GM23338 (cell line): ENCODE measurements at regions not wholly inside any gene's neighbourhood (a gene's known extent, or its start where the extent isn't known, plus 50 kb on each side); places are given as distances from the start of the nearest gene placed in this dataset.

ENCODE experiments used
- ATAC-seq: fragments of 200-7000 bp; cut with Tn5 transposase; 3 replicates; pipeline ENCODE4 v1.9.1; 2020
- DNase-seq: peaks from one replicate; pipeline ENCODE4 v3.0.0-alpha.2; 2015; ENCODE audit warnings: low spot score
- H2AFZ ChIP-seq: fragments of 200-600 bp; sonication (generic); 2 replicates; pipeline ENCODE4 v1.8.0; 2016; ENCODE audit warnings: antibody characterized with exemption, mild to moderate bottlenecking, moderate library complexity
- H3F3A ChIP-seq: fragments of 200-600 bp; sonication (generic); replicated peaks from 2 replicates; pipeline ENCODE4 v1.8.0; 2017; ENCODE audit warnings: antibody characterized with exemption, mixed run types, low read depth
- H3K27ac ChIP-seq: fragments of 200-600 bp; sonication (generic); 2 replicates; pipeline ENCODE4 v1.6.1; 2016; ENCODE audit warnings: low read depth
- H3K27me3 ChIP-seq: fragments of 200-600 bp; sonication (generic); 2 replicates; pipeline ENCODE4 v1.8.0; 2016; ENCODE audit warnings: mild to moderate bottlenecking, mixed run types, moderate library complexity; ENCODE audit not compliant: insufficient read depth
- H3K36me3 ChIP-seq: fragments of 200-600 bp; sonication (generic); 2 replicates; pipeline ENCODE4 v1.8.0; 2016; ENCODE audit warnings: mild to moderate bottlenecking; ENCODE audit not compliant: insufficient read depth
- H3K4me1 ChIP-seq: fragments of 200-600 bp; sonication (generic); 2 replicates; pipeline ENCODE4 v1.8.0; 2016; ENCODE audit warnings: mild to moderate bottlenecking, moderate library complexity; ENCODE audit not compliant: insufficient read depth
- H3K4me2 ChIP-seq: fragments of 200-600 bp; sonication (generic); 2 replicates; pipeline ENCODE4 v1.7.1; 2017; ENCODE audit warnings: mixed run types
- H3K4me3 ChIP-seq: fragments of 200-600 bp; sonication (generic); 2 replicates; pipeline ENCODE4 v1.6.1; 2016; ENCODE audit warnings: mixed run types
- H3K79me2 ChIP-seq: fragments of 200-600 bp; sonication (generic); replicated peaks from 2 replicates; pipeline ENCODE4 v1.8.0; 2017; ENCODE audit warnings: mild to moderate bottlenecking; ENCODE audit not compliant: insufficient read depth
- H3K9me2 ChIP-seq: fragments of 200-600 bp; sonication (generic); 2 replicates; pipeline ENCODE4 v1.8.0; 2017; ENCODE audit not compliant: insufficient read depth
- H4K20me1 ChIP-seq: fragments of 200-600 bp; sonication (generic); replicated peaks from 2 replicates; pipeline ENCODE4 v1.8.0; 2017; ENCODE audit warnings: mild to moderate bottlenecking; ENCODE audit not compliant: insufficient read depth
- H3K27ac Mint-ChIP-seq: 2 replicates; pipeline ENCODE4 v1.8.0; 2020; ENCODE audit warnings: inconsistent platforms, mild to moderate bottlenecking, moderate library complexity, mixed read lengths
- H3K27me3 Mint-ChIP-seq: 3 replicates; pipeline ENCODE4 v1.8.0; 2022; ENCODE audit warnings: low read depth, mild to moderate bottlenecking, moderate library complexity, mixed read lengths, inconsistent platforms; ENCODE audit not compliant: insufficient read depth, poor library complexity
- H3K36me3 Mint-ChIP-seq: 3 replicates; pipeline ENCODE4 v1.8.0; 2021; ENCODE audit warnings: low read depth, mild to moderate bottlenecking, inconsistent platforms, moderate library complexity, mixed read lengths
- H3K4me1 Mint-ChIP-seq: 3 replicates; pipeline ENCODE4 v1.8.0; 2020; ENCODE audit warnings: mild to moderate bottlenecking, inconsistent platforms, mixed read lengths
- H3K4me3 Mint-ChIP-seq: 3 replicates; pipeline ENCODE4 v1.8.0; 2021; ENCODE audit warnings: moderate library complexity, mild to moderate bottlenecking, inconsistent platforms, mixed read lengths
- H3K9me3 Mint-ChIP-seq: 3 replicates; pipeline ENCODE4 v1.8.0; 2020; ENCODE audit warnings: moderate library complexity, mild to moderate bottlenecking, inconsistent platforms, mixed read lengths
- CREB1 ChIP-seq: fragments of 250-450 bp; sonication (Bioruptor Pico); IDR thresholded peaks from 2 replicates; pipeline ENCODE4 v1.5.0; 2020; ENCODE audit warnings: low read depth, mild to moderate bottlenecking, moderate library complexity
- ETS1 ChIP-seq: IDR thresholded peaks from 2 replicates; pipeline ENCODE4 v1.6.1; 2016; ENCODE audit warnings: antibody characterized with exemption
- EZH2 ChIP-seq: fragments of 200-600 bp; sonication (generic); IDR thresholded peaks from one replicate; pipeline ENCODE4 v1.8.0; 2017; ENCODE audit warnings: antibody characterized with exemption, mild to moderate bottlenecking, low read depth; ENCODE audit not compliant: unreplicated experiment
- EZH2phosphoT487 ChIP-seq: fragments of 200-600 bp; sonication (generic); IDR thresholded peaks from one replicate; pipeline ENCODE4 v1.8.1; 2018; ENCODE audit warnings: antibody characterized with exemption; ENCODE audit not compliant: unreplicated experiment
- JUNB ChIP-seq: IDR thresholded peaks from one replicate; pipeline ENCODE4 v1.6.1; 2016; ENCODE audit warnings: antibody characterized with exemption; ENCODE audit not compliant: unreplicated experiment
- NANOG ChIP-seq: IDR thresholded peaks from 2 replicates; pipeline ENCODE4 v1.6.1; 2016; ENCODE audit warnings: antibody characterized with exemption, borderline replicate concordance
- POLR2AphosphoS5 ChIP-seq: IDR thresholded peaks from 2 replicates; pipeline ENCODE4 v1.6.1; 2016; ENCODE audit warnings: antibody characterized with exemption, low read depth
- REST ChIP-seq: IDR thresholded peaks from one replicate; pipeline ENCODE4 v1.6.1; 2018; ENCODE audit warnings: antibody characterized with exemption; ENCODE audit not compliant: unreplicated experiment
- STAT1 ChIP-seq: IDR thresholded peaks from one replicate; pipeline ENCODE4 v1.6.1; 2016; ENCODE audit warnings: antibody characterized with exemption; ENCODE audit not compliant: unreplicated experiment
- ZNF114 ChIP-seq: fragments of 250-450 bp; sonication (Bioruptor Pico); IDR thresholded peaks from 2 replicates; pipeline ENCODE4 v1.5.0; 2020; ENCODE audit warnings: mild to moderate bottlenecking, moderate library complexity
- ZNF331 ChIP-seq: fragments of 250-450 bp; sonication (Bioruptor Pico); IDR thresholded peaks from 2 replicates; pipeline ENCODE4 v1.5.0; 2020; ENCODE audit warnings: low read depth, mild to moderate bottlenecking, moderate library complexity
- ZNF462 ChIP-seq: fragments of 250-450 bp; sonication (Bioruptor Pico); IDR thresholded peaks from 2 replicates; pipeline ENCODE4 v1.5.0; 2020; ENCODE audit warnings: mild to moderate bottlenecking, moderate library complexity
- TF ChIP-seq, protein P1 (sequence below), 2 experiments: fragments of 200-600 bp in 1 of 2; sonication (generic) in 1 of 2; conservative IDR thresholded peaks; 2 replicates each; pipeline versions ENCODE4 v1.5.1 to v1.6.1; 2016 to 2017; ENCODE audit warnings: antibody characterized with exemption in 2 of 2, low read depth in 2 of 2, mild to moderate bottlenecking in 2 of 2, moderate library complexity in 1 of 2

- Histone ChIP-seq H3K4me3 (no peak overlapping the region), H3K27me3 (no peaks in the 10 kb centered on the region), H3F3A (no peaks in the 10 kb centered on the region), H3K4me2 (no peak overlapping the region), H3K79me2 (no peaks in the 10 kb centered on the region), H3K27ac (no peak overlapping the region), H3K36me3 (no peaks in the 10 kb centered on the region), H3K4me1 (no peaks in the 10 kb centered on the region), H4K20me1 (no peaks in the 10 kb centered on the region), H2AFZ (no peak overlapping the region; the same call in 1 of the 2 replicates), H3K9me2 (no peaks in the 10 kb centered on the region)
- Mint-ChIP-seq H3K36me3 (no peaks in the 10 kb centered on the region), H3K9me3 (no peaks in the 10 kb centered on the region), H3K27me3 (no peaks in the 10 kb centered on the region), H3K4me1 (no peaks in the 10 kb centered on the region), H3K27ac (no peak overlapping the region), H3K4me3 (no peak overlapping the region)
- TF ChIP-seq CREB1 (CRISPR knock-in tag), result no peak
- no peak for TF ChIP-seq ZNF462
- no peak for TF ChIP-seq REST
- TF ChIP-seq ETS1, result no peak
- TF ChIP-seq JUNB, result no peak
- TF ChIP-seq EZH2, result no peak
- TF ChIP-seq EZH2phosphoT487, result no peak
- TF ChIP-seq, protein P1, sequence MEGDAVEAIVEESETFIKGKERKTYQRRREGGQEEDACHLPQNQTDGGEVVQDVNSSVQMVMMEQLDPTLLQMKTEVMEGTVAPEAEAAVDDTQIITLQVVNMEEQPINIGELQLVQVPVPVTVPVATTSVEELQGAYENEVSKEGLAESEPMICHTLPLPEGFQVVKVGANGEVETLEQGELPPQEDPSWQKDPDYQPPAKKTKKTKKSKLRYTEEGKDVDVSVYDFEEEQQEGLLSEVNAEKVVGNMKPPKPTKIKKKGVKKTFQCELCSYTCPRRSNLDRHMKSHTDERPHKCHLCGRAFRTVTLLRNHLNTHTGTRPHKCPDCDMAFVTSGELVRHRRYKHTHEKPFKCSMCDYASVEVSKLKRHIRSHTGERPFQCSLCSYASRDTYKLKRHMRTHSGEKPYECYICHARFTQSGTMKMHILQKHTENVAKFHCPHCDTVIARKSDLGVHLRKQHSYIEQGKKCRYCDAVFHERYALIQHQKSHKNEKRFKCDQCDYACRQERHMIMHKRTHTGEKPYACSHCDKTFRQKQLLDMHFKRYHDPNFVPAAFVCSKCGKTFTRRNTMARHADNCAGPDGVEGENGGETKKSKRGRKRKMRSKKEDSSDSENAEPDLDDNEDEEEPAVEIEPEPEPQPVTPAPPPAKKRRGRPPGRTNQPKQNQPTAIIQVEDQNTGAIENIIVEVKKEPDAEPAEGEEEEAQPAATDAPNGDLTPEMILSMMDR (conservative IDR thresholded peaks at IDR 0.05; ENCODE audit: low read depth in 2 of 2), result no peak
- TF ChIP-seq NANOG, result no peak
- TF ChIP-seq STAT1, result no peak
- no peak for TF ChIP-seq POLR2AphosphoS5
- no peak for TF ChIP-seq ZNF331 (CRISPR knock-in tag)
- TF ChIP-seq ZNF114, result no peak
- ATAC-seq, result no peak
- DNase-seq, result no peak
Observed at GRCh38 chr3:191728186-191728585, 267.2 kb downstream of the PYDC2 start.
